ENCODE measurements at regions not wholly inside any gene's neighbourhood (a gene's known extent, or its start where the extent isn't known, plus 50 kb on each side); places are given as distances from the start of the nearest gene placed in this dataset.

- TF ChIP-seq POLR2A (IDR thresholded peaks at IDR 0.05), result no peak
- TF ChIP-seq CTCF (IDR thresholded peaks at IDR 0.05), result no peak
Observed at GRCh38 chr7:80350430-80350829, 161.4 kb downstream of the GNAT3 start.
